ENCODE measurements at regions not wholly inside any gene's neighbourhood (a gene's known extent, or its start where the extent isn't known, plus 50 kb on each side); places are given as distances from the start of the nearest gene placed in this dataset.
A peak's percentile ranks its signal among the peaks of the same experiment; 100 is the strongest.

DNA sequence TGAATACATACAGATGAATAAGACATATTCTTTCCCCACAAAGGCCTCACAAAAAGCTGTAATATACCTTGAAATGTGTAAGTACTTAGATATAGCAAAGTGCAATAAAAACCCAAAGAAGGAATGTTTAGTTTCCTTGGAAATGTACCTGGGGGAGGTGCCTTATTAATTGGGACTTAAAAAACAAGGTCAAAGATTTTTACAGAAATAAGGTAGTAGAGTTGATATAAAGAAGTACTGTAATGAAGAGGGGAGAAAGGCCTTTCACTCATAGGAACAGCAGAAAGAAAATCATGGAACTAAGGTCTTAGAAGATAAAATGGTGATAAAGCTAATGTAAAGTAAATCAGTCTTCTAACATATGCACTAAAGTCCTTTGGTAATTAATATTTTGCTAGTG lies 153.9 kb upstream of the B3GALT2 start:
- DNase-seq (ENCODE audit: low spot score), result no peak

DNA sequence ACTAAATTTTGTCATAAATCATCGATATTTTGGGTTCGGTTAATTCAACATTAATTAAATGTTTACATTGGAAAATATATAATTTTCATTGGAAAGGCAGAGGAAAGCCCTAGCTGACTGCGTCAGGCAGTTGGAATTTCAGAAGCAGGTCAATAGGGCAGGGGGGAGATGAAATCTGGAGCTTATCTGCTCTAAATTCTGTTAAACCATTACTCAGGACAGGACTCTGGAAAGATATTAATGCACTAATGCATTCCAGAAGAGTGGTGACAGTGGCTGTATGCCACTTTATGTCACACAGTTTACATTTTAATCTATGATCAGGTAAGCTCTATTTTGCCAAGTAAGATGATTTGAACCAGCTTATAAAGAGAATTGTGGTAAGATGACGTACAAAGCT lies 153.0 kb upstream of the B3GALT2 start:
- DNase-seq (ENCODE audit: low spot score), result no peak

DNA sequence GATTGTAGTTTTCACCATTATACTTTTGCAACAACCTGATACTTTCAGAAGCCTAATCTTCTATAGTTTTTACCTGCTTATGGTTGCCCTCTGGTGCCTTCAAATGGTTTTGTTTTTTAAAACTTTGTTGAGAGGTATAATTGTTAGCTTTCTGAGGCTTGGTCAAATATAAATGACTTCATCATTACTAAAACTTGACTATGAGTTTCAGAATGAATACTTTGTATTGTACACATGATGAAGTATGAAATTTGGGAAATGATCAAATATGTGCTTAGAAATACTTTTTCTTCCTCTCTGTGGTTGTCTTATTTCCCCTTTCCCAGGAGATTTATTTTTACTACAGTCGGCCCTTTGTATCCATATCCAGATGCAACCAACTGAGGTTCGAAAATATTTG lies 151.8 kb upstream of the B3GALT2 start:
- DNase-seq (ENCODE audit: low spot score), result peak; percentile 1

DNA sequence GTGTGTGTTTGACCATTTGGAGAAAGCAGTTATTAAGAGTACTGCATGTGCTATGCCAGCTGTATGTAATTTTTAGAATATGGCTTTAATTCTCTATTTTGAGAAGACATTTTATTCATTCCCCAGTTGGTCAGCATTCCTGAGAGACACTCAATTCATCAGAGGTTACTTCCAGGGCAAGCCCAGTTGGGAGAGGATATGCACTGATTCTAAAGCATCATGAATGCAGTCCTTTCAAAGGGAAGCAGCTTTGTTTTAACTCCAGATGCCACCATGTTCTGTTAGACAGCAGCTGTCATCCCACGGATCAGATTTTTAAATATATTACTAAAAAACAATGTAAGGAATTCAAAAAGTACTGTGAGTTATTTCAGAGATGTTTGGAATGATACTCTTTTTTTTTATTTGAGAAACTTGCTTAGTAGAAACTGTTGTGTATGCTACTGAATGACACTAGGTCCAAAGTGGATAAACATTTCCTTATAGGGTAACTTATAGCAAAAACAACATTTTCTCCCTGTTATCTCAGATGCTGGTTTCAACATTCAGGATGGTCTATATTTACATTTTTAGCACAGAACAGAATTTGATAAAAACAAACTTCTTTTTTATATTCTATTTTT lies 149.5 kb upstream of the B3GALT2 start:
- DNase-seq (ENCODE audit: low spot score), result no peak

DNA sequence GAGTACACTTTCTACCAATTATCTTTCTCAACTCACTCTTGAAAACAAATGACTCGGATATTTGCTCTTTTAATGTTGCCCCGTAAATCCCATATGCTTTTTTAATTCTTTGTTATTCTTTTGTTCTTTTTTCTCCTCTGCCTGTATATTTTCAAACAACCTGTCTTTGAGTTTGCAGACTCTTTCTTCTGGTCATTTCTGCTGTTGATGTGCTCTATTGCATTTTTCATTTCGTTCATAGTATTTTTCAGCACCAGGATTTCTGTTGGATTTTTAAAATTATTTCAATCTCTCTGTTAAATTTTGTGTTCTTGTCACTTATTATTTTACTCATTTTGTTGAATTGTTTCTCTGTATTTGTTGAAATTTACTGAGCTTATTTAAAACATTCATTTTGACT lies 146.8 kb upstream of the B3GALT2 start:
- DNase-seq (ENCODE audit: low spot score), result no peak

DNA sequence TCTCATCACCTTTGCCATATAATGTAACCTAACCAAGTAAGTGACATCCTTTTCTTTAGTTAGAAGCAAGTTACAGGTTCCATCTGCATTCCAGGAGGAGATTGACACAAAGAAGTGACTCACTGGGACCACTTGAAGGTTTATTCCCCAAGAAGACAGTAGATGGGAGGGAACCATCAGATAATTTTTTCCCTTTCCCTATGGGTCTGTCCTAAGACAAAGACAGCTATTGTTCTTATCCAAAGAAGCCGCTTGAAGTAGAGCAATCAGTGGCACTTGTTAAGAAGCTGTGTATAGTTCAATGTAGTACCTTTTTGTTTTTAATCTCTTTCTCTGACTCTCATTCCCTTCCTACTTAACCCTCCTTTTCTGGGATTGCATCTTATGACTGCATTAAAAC lies 139.9 kb upstream of the B3GALT2 start:
- DNase-seq (ENCODE audit: low spot score), result no peak

DNA sequence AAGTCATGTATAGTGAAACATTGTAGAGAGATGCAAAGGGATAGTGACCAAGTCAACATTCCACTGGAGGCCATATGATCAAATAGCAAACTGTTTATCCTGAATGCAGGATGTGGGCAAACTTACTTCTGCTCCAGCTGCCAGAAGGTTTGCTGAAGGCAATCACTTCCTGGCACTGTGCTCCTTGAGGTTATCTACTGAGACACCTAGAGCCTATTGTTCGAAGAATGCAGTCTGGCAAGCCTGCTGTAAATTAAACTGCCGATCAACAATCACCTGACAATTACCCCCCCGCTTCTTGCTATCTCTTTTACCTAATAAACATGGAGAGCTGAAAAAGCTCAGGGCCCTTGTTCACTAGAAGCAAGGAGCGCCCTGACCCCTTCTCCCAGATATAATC lies 139.4 kb upstream of the B3GALT2 start:
- DNase-seq (ENCODE audit: low spot score), result no peak

DNA sequence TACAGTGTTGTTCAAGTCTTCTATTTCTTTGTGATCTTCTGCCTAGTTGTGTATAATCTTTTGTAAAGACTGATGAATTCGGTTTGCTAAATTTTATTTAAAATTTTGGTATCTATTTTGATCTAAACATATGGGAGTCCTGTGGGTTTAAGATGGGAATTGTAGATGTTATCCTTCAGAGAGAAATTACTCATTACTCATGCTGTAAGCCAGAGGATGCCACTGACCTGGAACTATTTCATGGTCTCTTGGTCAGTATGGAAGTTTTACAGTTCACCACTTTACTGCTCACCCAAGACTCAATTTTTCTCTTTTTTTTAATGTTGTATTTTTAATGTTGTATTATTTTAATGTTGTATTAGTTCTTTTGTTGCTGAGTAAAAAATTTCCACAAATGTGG lies 138.6 kb upstream of the B3GALT2 start:
- DNase-seq (ENCODE audit: low spot score), result no peak

DNA sequence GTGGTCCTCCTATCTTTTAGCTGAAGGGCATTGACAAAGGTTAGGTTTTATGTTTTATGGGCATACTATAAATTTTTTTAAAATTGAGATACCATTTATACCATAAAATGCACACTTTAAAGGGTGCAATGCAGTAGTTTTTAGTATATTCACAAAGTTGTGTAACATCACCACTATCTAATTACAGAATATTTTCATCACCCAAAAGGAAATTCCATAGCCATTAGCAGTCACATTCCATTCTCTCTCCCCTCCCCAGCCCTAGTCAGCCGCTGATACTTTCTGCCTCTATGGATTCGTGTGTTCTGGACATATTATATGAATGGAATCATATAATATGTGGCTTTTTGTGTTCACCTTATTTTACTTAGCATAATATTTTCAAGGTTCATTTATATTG lies 135.8 kb upstream of the B3GALT2 start:
- no peak for DNase-seq (ENCODE audit: low spot score)

DNA sequence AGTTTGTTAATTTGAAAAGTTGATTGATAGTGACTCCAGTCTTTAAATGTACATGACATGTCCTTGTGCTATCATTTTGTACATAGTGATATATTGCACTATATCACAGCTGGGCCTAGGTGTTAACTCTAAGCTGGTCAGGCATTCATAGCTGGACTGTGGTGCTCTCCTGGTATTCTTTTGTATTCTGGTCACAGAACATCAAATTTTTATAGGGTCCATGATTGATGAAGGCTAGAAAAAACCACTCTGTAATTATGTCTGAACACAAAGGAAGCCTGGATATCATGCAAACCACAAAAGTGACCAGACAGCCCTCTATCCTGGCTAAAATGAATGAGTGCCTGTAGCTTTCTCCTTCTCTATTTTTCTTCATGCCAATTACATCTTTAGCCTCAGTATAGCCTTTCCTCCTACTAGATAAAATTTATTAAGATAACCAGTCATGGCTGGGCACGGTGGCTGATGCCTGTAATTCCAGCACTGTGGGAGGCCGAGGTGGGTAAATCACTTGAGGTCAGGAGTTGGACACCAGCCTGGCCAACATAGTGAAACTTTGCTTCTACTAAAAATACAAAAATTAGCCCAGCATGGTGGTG lies 134.9 kb upstream of the B3GALT2 start:
- no peak for DNase-seq (ENCODE audit: low spot score)

DNA sequence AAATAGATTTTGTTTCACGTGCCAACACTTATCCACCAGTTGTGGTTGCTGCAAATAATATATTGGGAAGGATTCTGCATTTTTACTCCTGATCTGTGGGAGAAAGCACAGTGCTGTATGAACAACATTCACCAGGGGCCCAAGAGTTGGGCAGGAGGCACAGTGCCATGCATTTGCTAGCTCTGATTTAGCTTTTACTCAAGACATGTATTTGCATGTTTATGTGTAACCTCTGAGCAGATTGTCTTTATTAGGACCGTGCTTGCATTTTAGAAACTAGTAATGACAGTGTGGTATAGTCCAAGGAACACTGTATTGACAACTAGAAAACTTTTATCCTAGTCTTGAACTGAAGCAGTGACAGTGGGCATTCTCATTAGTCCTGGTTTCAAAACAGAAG lies 133.9 kb upstream of the B3GALT2 start:
- no peak for DNase-seq (ENCODE audit: low spot score)

DNA sequence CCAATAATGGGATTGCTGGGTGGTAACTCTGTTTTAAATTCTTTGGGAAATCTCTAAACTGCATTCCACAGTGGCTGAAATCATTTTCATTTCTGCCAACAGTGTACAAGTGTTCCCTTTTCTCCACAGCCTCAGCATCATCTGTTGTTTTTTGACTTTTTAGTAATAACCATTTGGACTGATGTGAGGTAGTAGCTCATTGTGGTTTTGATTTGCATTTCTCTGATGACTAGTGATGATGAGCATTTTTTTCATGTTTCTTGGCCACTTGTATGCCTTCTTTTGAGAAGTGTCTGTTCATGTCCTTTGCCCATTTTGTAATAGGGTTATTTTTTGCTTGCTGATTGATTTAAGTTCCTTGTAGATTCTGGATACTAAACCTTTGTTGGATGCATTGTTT lies 131.9 kb upstream of the B3GALT2 start:
- no peak for DNase-seq (ENCODE audit: low spot score)

DNA sequence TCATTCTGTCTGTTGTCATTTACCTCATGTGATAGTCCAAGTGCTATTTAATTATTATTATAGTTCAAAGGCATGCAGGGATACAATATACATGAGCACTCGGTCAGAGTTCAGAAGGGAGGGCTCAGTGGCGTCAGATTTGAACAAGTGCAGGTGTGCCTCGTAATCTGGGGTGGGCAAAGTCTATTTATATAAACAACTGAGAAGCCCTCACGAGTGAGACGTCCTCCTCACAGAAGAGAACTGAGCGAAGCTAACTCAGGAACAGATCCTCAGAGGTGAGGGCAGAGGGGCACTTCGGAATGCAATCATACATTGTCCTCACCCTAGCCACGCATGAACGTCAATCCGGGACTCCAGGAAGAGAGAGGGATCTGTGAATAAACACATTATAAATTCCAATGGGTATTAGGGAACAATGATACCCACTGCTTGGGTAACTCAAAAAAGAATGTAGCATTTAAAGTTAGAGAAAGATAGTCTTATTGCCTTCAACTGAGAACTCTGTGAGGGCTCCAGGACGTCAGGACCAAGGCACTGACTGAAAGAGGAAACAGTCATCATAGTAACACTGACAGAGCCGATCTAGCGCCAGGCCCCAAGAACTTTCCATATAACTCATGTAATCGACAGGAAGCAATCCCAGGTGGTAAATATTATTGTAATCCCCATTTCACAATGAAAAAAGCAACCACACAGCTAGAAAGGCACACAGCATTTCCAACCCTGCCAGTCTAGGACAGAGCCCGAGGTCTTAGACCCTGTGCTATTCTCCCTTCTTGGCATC lies 127.1 kb upstream of the B3GALT2 start:
- DNase-seq (ENCODE audit: low spot score), result no peak

DNA sequence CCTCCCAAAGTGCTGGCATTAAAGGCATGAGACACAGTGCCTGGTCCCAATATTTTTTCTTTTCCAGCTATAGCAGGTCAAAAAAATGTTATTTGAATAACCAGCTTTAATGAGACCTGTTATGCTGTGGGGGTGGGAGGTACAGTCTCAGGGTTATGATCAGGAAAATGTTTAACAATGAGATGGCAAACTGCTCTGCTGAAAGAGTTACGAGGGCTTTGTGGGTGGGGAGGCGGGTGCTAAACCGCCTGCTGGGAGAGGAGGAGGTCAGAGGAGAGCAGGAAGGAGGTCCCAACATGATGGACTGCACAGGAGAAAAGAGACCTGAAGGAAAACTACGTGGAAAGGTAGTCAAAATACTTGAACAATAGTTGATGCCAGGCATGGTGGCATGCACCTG lies 126.0 kb upstream of the B3GALT2 start:
- DNase-seq (ENCODE audit: low spot score), result no peak

DNA sequence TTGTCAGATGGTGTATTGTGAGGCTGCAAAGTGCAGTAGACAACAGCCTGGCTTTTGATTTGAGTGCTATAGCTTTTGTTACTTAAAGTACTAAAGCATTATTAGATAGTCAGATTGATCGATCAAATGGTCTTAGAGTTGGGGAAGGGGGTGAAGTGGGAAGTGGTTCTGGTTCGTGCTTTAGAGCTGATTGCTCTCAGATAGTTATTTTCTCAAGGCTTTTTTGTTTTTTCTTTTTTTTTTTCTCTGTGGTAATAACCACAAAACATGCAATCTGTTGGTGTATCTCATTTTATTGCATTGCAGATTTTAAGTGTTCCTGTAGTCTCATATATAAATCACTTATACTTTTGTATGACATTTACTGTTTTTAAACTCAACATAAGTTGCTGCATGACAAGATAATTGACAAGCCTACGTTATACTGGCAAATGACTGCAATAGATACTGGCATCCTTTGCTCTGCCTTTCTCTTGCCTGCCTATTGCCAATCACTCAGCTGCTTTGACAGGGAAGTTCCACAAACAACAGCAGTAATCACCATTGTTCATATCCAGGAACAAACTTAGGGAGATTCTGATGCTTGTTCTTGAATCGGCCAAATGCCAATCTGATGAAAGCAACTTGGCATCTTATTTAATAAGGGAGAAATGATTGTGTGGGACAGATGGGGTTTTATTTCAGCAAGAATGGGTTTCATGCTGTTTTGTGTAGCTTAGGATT lies 125.0 kb upstream of the B3GALT2 start:
- no peak for DNase-seq (ENCODE audit: low spot score)

DNA sequence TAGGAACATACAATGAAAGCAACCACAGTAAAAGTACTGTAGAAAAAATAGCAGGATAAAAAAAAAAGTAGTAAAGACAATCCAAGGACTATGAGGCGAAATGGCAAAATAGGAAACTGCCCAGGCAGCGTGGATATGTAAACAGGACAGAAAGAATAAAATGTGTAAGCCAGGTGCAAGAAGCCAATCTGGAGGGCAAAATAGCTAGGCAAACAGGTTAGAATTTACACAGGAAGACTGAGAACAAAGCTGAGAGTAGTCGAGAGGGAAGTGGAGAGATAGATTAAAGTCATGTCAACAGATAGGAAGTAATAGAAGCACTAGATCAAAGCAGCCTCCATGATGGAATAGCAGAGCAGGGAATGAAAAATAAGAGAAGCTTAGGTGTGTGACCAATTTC lies 124.2 kb upstream of the B3GALT2 start:
- DNase-seq (ENCODE audit: low spot score), result no peak

DNA sequence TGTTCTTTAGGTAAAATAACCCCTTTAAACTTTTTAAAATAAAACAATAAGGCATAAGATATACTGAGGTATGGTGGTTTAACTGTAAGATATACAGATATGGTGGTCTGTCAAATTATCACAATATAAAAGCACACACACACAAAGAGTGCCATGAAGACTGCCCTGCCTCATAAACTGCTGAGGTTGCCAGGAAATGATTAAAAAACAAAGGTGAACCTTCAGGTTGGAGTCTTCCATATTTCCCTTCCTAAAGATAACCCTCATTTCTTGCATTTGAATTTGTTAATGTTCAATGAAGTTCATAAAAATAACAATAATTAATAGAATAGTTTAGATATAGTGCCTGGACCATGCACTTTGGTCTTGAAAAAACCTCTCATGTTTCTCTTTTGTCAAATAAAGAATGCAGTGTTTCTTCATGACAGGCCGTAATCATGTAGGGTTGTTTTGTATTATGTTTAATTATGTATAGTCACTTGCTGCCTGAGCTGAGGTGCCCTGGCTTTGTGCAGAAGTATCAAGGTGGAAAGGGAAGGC lies 123.6 kb upstream of the B3GALT2 start:
- DNase-seq (ENCODE audit: low spot score), result no peak

DNA sequence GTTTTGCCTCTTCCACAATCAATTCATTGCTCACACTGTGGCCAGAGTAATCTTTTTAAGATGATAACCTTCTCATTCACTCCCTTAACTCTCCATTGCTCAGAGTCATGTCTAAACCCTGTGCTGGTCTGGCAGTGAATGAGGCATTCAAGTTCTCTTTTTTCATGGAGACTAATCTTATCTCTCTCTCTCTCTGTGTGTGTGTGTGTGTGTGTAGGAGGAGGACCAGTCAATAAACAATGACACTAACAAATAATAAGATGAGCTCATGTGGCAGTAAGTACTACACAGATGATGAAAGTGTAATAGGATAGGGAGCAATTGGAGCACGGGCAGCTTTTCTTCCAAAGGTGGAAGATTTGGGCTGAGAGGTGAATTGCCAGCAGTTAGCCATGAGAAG lies 122.0 kb upstream of the B3GALT2 start:
- DNase-seq (ENCODE audit: low spot score), result no peak

DNA sequence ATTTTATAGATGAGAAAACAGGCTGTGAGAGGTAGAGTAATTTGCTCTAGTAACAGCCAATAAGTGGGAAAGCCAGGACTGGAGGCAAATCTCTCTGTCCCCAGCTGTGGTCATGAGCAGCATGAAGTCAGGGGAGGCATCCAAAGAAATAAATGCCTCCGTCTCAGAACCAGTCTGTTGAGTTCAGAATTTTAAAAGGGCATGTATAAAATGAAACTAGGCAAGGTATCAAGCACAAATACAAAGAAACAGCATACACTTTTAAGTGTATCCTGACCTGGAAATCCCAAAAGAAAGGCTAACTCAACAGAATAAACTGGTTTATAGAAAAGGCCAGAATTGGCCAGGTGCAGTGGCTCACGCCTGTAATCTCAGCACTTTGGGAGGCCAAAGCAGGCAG lies 120.0 kb upstream of the B3GALT2 start:
- no peak for DNase-seq (ENCODE audit: low spot score)

Data from cerebellar cortex (tissue), 1 donor.